ENCODE measurements at regions not wholly inside any gene's neighbourhood (a gene's known extent, or its start where the extent isn't known, plus 50 kb on each side); places are given as distances from the start of the nearest gene placed in this dataset.

DNA sequence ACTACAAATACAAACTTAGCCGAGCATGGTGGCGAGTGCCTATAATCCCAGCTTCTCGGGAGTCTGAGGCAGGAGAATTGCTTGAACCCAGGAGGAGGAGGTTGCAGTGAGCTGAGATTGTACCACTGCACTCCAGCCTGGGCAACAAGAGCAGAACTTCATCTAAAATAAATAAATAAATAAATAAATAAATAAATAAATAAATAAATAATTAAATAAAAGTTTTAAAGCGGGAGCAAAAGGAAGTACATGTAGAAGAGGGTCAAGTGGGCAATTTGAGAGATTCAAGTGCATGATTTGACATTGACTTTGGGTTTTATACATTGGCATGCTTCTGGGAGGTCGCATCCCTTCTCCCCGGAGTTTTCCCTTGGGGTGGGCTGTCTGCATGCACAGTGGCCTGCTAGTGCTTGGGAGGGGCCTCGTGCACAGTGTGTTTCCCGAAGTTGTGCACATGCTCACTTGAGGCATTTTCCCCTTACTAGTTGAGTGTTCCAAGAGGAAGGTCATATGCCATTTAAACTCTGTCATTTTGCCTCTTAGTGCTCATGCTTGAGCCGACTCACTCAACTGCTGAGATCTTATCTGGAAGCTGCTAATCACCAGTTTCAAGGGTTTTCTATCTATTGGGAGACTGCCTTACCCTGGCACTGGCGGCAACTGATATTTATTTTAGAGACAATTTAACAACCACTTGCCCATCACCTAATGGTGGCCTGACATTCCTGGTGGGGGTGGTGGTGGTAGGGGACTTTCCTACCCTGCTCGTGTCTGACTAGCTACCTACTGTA, 193.2 kb upstream of the MPHOSPH6 start:
- intact Hi-C loops (cut with DNase I, micrococcal nuclease): no loop called here
- no peak overlapping the region for H3K4me3 ChIP-seq (ENCODE audit: low read length)
- Mint-ChIP-seq H3K9me3 (no peaks in the 10 kb centered on the region), H3K4me3 (no peak overlapping the region), H3K27me3 (peaks cover 3% of the 10 kb centered on the region), H3K27ac (no peak overlapping the region), H3K36me3 (ENCODE audit: low read depth) (no peaks in the 10 kb centered on the region), H3K4me1 (ENCODE audit: low read depth) (no peaks in the 10 kb centered on the region)
- H3K9me3 ChIP-seq (ENCODE audit: control insufficient read depth in 1 of 2, insufficient read depth in 1 of 2, low read length in 2 of 2): no peaks in the 10 kb centered on the region
- no peaks in the 10 kb centered on the region for H3K36me3 ChIP-seq (ENCODE audit: insufficient read depth, low read length)
- DNase-seq (no peak), ATAC-seq (ENCODE audit: poor library complexity) (no peak)
- H3K27me3 ChIP-seq (ENCODE audit: control insufficient read depth in 1 of 2, insufficient read depth in 2 of 2, low read length in 2 of 2): no peaks in the 10 kb centered on the region
- TF ChIP-seq, protein P1, sequence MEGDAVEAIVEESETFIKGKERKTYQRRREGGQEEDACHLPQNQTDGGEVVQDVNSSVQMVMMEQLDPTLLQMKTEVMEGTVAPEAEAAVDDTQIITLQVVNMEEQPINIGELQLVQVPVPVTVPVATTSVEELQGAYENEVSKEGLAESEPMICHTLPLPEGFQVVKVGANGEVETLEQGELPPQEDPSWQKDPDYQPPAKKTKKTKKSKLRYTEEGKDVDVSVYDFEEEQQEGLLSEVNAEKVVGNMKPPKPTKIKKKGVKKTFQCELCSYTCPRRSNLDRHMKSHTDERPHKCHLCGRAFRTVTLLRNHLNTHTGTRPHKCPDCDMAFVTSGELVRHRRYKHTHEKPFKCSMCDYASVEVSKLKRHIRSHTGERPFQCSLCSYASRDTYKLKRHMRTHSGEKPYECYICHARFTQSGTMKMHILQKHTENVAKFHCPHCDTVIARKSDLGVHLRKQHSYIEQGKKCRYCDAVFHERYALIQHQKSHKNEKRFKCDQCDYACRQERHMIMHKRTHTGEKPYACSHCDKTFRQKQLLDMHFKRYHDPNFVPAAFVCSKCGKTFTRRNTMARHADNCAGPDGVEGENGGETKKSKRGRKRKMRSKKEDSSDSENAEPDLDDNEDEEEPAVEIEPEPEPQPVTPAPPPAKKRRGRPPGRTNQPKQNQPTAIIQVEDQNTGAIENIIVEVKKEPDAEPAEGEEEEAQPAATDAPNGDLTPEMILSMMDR (IDR thresholded peaks at IDR 0.05): no peak
- H3K27ac ChIP-seq (ENCODE audit: low read depth in 1 of 2, low read length in 2 of 2): no peak overlapping the region
- CTCF ChIA-PET: no interaction called here
- POLR2A ChIA-PET: no interaction called here
- no peaks in the 10 kb centered on the region for H3K4me1 ChIP-seq (ENCODE audit: insufficient read depth, low read length)

DNA sequence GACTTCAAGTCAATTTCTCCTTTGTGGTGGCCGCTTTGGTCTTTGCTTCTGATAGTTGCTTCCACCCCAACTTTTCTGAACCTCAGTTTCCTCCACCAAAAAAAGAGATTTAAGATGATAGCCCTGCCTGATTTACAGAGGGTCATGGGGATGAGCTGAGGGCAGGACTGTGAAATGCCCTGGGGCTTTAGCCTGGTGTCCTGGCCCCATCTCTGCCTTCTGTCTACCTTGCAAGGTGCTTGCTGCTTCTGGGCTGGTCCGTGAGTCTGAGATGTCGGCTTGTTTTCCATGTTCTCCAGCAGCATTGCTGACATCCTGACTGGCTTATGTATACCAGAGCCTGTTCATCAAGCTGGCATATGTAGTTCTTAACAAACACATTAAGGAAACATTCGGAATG, 191.9 kb upstream of the MPHOSPH6 start:
- ATAC-seq (ENCODE audit: poor library complexity) (no peak), DNase-seq (no peak)
- no peak overlapping the region for H3K27ac Mint-ChIP-seq
- POLR2A ChIA-PET: no interaction called here
- H3K27ac ChIP-seq (ENCODE audit: low read depth in 1 of 2, low read length in 2 of 2): no peak overlapping the region
- H3K9me3 ChIP-seq (ENCODE audit: control insufficient read depth in 1 of 2, insufficient read depth in 1 of 2, low read length in 2 of 2): no peaks in the 10 kb centered on the region
- H3K4me1 ChIP-seq (ENCODE audit: insufficient read depth, low read length): no peaks in the 10 kb centered on the region
- TF ChIP-seq, protein P1 (IDR thresholded peaks at IDR 0.05): no peak
- H3K4me3 Mint-ChIP-seq: no peak overlapping the region
- H3K36me3 ChIP-seq (ENCODE audit: insufficient read depth, low read length): no peaks in the 10 kb centered on the region
- intact Hi-C loops (cut with DNase I, micrococcal nuclease): no loop called here
- no peaks in the 10 kb centered on the region for H3K9me3 Mint-ChIP-seq
- no peaks in the 10 kb centered on the region for H3K36me3 Mint-ChIP-seq (ENCODE audit: low read depth)
- no peaks in the 10 kb centered on the region for H3K27me3 ChIP-seq (ENCODE audit: control insufficient read depth in 1 of 2, insufficient read depth in 2 of 2, low read length in 2 of 2)
- no peaks in the 10 kb centered on the region for H3K4me1 Mint-ChIP-seq (ENCODE audit: low read depth)
- no peak overlapping the region for H3K4me3 ChIP-seq (ENCODE audit: low read length)
- CTCF ChIA-PET: no interaction called here
- peaks cover 5% of the 10 kb centered on the region for H3K27me3 Mint-ChIP-seq

DNA sequence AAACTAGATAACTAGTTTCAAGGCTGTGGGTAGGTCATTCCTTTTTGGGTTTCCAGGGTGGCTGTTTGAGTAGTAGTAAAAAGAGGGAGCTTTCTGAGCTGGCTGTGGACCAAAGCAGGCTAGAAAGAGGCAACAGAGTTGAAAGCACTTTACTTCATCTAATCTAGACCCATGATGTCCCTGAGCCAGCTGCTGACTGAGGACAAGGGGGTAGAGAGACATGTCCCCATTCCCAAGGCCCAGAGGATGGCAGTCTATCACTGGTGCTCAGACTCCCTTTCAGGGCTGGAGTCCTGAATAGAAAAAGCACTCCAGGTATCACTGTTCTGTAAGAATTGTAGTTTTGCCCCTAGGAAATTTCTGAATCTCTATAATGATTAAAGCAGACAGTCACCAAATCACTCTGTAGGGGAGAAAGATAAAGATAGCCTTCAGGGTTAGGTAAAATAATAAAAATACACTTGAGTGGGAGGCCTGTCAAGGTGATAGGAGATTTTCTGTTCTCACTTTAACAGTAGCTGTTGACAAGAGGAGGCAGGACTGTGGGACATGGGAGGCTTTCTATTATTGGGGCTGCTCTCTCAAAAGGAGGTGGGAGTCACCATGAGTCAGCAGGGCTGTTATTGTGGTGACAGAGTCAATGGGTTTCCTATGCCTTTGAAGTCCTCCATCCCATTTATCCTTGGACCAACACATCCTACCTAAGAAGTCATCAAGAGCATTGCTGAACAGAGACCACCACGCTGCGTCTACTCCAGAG, 190.2 kb upstream of the MPHOSPH6 start:
- H3K27me3 ChIP-seq (ENCODE audit: control insufficient read depth in 1 of 2, insufficient read depth in 2 of 2, low read length in 2 of 2): no peaks in the 10 kb centered on the region
- no peak for DNase-seq
- H3K9me3 ChIP-seq (ENCODE audit: control insufficient read depth in 1 of 2, insufficient read depth in 1 of 2, low read length in 2 of 2): no peaks in the 10 kb centered on the region
- POLR2A ChIA-PET: no interaction called here
- TF ChIP-seq, protein P1 (IDR thresholded peaks at IDR 0.05): no peak
- Mint-ChIP-seq H3K4me3 (no peak overlapping the region), H3K27ac (no peak overlapping the region), H3K9me3 (no peaks in the 10 kb centered on the region), H3K27me3 (peaks cover 5% of the 10 kb centered on the region), H3K4me1 (ENCODE audit: low read depth) (no peaks in the 10 kb centered on the region), H3K36me3 (ENCODE audit: low read depth) (no peaks in the 10 kb centered on the region)
- intact Hi-C loops (cut with DNase I, micrococcal nuclease): no loop called here
- CTCF ChIA-PET: no interaction called here
- H3K4me3 ChIP-seq (ENCODE audit: low read length): no peak overlapping the region
- no peaks in the 10 kb centered on the region for H3K36me3 ChIP-seq (ENCODE audit: insufficient read depth, low read length)
- no peaks in the 10 kb centered on the region for H3K4me1 ChIP-seq (ENCODE audit: insufficient read depth, low read length)
- H3K27ac ChIP-seq (ENCODE audit: low read depth in 1 of 2, low read length in 2 of 2): no peak overlapping the region
- no peak for ATAC-seq (ENCODE audit: poor library complexity)
